ENCODE measurements at regions not wholly inside any gene's neighbourhood (a gene's known extent, or its start where the extent isn't known, plus 50 kb on each side); places are given as distances from the start of the nearest gene placed in this dataset.

DNA sequence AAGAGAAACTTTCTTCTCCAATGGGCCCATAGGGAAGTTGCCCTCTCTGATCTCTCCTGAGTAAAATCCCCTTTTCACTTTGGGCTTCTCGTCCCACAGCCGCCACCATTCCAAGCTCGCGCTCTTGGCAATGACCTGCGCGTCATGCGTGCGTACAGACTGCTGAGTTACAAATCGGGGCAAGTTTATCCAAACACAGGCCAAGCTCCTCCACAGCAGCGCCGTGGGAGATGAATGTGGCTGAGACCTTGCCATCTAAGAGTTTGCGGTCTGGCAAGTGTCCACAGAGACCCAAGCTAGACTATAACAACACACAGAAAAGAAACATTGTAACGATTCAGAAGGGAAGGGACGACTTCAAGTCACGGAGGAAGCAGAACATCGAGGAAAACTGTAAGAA, 116.3 kb upstream of the SOD1 start:
- DNase-seq (ENCODE audit: low read depth): no peak

DNA sequence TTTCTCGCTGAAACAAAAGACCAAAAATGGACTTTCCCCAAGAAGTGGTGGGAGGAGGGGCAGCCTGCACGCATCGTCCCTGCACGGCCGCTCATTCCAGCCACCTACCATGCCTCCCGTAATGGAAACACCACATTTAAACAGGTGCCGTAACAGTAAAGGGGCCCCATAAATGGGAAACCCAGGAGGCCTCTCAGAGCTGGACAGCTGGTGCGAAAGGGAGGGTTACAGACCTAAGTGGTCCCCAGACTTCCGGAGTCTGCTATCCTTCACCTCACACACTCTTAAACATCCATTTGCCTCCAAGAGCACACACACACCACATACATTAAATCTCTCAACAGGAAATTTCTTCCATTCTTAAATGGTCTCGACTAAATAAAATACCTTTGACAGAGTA, 120.7 kb upstream of the SOD1 start:
- TF ChIP-seq, protein P1, sequence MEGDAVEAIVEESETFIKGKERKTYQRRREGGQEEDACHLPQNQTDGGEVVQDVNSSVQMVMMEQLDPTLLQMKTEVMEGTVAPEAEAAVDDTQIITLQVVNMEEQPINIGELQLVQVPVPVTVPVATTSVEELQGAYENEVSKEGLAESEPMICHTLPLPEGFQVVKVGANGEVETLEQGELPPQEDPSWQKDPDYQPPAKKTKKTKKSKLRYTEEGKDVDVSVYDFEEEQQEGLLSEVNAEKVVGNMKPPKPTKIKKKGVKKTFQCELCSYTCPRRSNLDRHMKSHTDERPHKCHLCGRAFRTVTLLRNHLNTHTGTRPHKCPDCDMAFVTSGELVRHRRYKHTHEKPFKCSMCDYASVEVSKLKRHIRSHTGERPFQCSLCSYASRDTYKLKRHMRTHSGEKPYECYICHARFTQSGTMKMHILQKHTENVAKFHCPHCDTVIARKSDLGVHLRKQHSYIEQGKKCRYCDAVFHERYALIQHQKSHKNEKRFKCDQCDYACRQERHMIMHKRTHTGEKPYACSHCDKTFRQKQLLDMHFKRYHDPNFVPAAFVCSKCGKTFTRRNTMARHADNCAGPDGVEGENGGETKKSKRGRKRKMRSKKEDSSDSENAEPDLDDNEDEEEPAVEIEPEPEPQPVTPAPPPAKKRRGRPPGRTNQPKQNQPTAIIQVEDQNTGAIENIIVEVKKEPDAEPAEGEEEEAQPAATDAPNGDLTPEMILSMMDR (IDR thresholded peaks at IDR 0.05; ENCODE audit: insufficient read depth, low read depth, low read length, missing control alignments): no peak
- no peak for DNase-seq (ENCODE audit: low read depth)
- H3K4me3 ChIP-seq (ENCODE audit: low read depth, low read length): no peak overlapping the region

More for the DNA sequence above, 116.3 kb upstream of the SOD1 start:
- TF ChIP-seq, protein P1 (IDR thresholded peaks at IDR 0.05; ENCODE audit: insufficient read depth, low read depth, low read length, missing control alignments): no peak
- H3K4me3 ChIP-seq (ENCODE audit: low read depth, low read length): no peak overlapping the region

DNA sequence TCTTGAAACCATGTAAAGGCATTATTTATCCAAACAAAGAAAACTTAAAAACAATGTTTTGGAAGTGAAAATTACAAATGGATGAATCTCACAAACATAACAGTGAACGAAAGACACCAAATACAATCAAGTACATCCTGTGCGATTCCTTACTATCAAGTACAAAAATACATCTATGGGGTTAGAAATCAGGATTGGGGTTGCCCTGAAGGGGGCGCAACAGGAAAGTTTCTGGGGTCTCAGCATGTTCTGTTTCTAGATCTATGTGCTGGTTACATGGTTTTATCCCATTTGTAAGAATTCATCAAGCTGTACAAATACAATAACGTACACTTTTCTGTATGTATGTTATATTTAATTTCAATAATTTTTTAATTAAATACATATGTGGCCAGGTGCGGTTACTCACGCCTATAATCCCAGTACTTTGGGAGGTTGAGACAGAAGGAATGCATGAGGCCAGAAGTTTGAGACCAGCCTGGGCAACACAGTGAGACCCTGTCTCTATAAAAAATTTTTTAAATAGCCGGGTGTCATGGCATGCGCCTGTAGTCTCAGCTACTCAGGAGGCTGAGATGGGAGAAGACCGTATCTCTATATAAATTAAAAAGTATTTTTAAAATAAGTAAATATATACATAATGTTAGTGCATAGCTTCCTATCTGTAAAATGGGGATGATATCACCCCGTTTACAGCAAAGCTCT, 121.5 kb upstream of the SOD1 start:
- H3K4me3 ChIP-seq (ENCODE audit: low read depth, low read length): no peak overlapping the region
- no peak for DNase-seq (ENCODE audit: low read depth)
- TF ChIP-seq, protein P1 (IDR thresholded peaks at IDR 0.05; ENCODE audit: insufficient read depth, low read depth, low read length, missing control alignments): peak; percentile 5

DNA sequence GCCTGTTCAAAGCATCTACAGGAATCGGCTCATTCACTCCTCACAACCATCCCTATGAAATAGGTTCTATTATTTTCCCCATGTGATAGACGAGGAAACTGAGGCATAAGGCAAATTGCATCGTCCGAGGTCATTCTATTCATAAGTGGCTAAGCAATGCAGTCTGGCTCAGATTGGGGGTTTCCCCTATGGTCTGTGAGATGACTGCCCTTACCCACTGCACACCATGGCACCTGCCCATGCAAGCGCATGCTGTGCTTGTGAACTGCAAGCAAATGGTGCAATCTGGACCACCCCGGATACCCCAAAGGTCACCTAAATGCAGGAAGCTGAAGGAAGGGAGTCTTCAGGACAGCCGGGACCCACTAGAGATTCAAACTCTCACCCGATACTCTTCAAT, 123.4 kb upstream of the SOD1 start:
- TF ChIP-seq, protein P1 (IDR thresholded peaks at IDR 0.05; ENCODE audit: insufficient read depth, low read depth, low read length, missing control alignments): no peak
- no peak for DNase-seq (ENCODE audit: low read depth)
- H3K4me3 ChIP-seq (ENCODE audit: low read depth, low read length): no peak overlapping the region

DNA sequence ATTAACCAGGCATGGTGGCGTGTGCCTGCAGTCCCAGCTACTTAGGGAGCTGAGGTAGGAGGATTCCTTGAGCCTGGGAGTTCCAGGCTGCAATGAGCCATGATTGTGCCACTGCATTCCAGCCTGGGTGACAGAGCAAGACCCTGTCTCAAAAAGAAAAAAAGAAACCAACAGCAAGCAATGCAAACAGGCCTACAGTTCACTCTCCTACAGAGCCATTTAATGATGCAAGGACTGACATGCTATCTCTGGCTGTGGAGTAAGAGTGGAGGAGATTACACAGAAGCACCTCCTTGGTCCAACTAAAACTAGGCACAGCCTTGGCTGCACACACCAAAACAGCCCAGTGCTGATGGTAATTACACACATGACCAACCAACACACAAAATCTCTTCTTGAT, 127.5 kb upstream of the SOD1 start:
- DNase-seq (ENCODE audit: low read depth): no peak
- TF ChIP-seq, protein P1 (IDR thresholded peaks at IDR 0.05; ENCODE audit: insufficient read depth, low read depth, low read length, missing control alignments): no peak
- no peak overlapping the region for H3K4me3 ChIP-seq (ENCODE audit: low read depth, low read length)

DNA sequence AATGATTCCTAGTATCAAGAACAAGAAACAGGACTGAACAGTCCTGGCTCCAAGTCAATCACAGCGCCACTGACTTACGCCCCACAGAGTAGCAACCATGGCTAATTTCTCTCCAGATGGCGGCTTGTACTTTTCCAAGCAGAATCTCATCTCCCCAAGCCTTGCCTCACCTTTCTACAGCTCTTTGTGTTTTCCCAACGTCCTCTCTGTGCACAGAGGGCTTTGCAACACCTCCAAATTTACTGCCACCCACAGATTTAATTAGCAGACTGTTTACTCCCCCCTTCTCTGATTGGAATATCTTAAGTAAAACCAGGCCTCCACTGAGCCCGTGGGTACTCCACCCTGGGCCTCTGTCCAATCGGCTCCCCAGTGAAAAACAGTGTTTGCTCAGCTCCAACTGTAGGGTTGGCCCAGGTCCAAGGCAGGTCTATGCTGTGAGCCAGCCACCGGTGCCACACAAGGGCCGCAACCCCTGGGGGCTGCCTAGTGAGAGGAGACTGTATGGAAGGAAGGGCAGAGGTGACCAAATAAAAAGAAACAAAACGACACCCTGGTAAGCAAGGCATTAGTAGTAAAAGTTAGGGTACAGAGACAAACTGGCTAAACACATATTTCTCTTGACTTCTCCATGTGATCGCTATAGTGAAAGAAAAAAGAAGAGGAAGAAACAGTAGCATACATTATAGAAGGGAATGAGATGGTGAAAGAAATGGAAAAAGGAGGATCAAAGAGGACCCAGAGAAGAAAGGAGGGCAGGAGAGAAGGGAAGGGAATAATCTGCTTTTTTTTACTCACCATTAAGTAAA, 128.4 kb upstream of the SOD1 start:
- no peak overlapping the region for H3K4me3 ChIP-seq (ENCODE audit: low read depth, low read length)
- TF ChIP-seq, protein P1 (IDR thresholded peaks at IDR 0.05; ENCODE audit: insufficient read depth, low read depth, low read length, missing control alignments): no peak
- no peak for DNase-seq (ENCODE audit: low read depth)

All from GM12865 (cell line).